MCF 10A (cell line): ENCODE measurements at regions not wholly inside any gene's neighbourhood (a gene's known extent, or its start where the extent isn't known, plus 50 kb on each side); places are given as distances from the start of the nearest gene placed in this dataset.

Source experiments
- BruUV-seq: library from RNA; stranded (reverse); fragments of 400-500 nt; replicated peaks from 2 replicates; lab custom pipeline; 2021; lab: Mats Ljungman, UMichigan
- CTCF ChIA-PET: fragments of 300-600 bp; sonication (Branson Sonifier 250); formaldehyde crosslinking; extraction: SDS; loops from one replicate; lab custom pipeline; 2021; ENCODE audit warnings: antibody characterized with exemption, inconsistent platforms; lab: Yijun Ruan, JAX
- POLR2A ChIA-PET: fragments of 300-600, 350-650 bp; sonication (Branson Sonifier 250); formaldehyde crosslinking; extraction: SDS; loops from one replicate; lab custom pipeline; 2020; ENCODE audit warnings: antibody characterized with exemption, inconsistent platforms; lab: Yijun Ruan, JAX
- DNase-seq: peaks from one replicate; pipeline ENCODE4 v3.0.0-alpha.2; 2018; ENCODE audit not compliant: unreplicated experiment
- H3K27ac Mint-ChIP-seq: one replicate; pipeline ENCODE4 v1.8.0; 2022; ENCODE audit warnings: mild to moderate bottlenecking, low read depth, mixed read lengths; ENCODE audit not compliant: unreplicated experiment
- H3K27me3 Mint-ChIP-seq: one replicate; pipeline ENCODE4 v1.8.0; 2022; ENCODE audit warnings: mixed read lengths; ENCODE audit not compliant: insufficient read depth, unreplicated experiment
- H3K36me3 Mint-ChIP-seq: one replicate; pipeline ENCODE4 v1.8.0; 2022; ENCODE audit warnings: mild to moderate bottlenecking, moderate library complexity, mixed read lengths; ENCODE audit not compliant: insufficient read depth, unreplicated experiment
- H3K4me1 Mint-ChIP-seq: one replicate; pipeline ENCODE4 v1.8.0; 2022; ENCODE audit warnings: mixed read lengths; ENCODE audit not compliant: insufficient read depth, unreplicated experiment
- H3K4me3 Mint-ChIP-seq: one replicate; pipeline ENCODE4 v1.8.0; 2022; ENCODE audit warnings: mild to moderate bottlenecking, moderate library complexity, mixed read lengths; ENCODE audit not compliant: unreplicated experiment
- H3K9me3 Mint-ChIP-seq: one replicate; pipeline ENCODE4 v1.8.0; 2022; ENCODE audit warnings: mixed read lengths; ENCODE audit not compliant: unreplicated experiment
- intact Hi-C: fragments of 100-400 bp; cut with micrococcal nuclease; formaldehyde crosslinking; loops from 2 replicates; pipeline ENCODE4 v1.14.1; 2022
- TF ChIP-seq, protein P1 (sequence below): fragments of 200-600 bp; IDR thresholded peaks from one replicate; pipeline ENCODE4 v1.8.0; 2022; ENCODE audit warnings: antibody characterized with exemption, mild to moderate bottlenecking; ENCODE audit not compliant: unreplicated experiment

DNA sequence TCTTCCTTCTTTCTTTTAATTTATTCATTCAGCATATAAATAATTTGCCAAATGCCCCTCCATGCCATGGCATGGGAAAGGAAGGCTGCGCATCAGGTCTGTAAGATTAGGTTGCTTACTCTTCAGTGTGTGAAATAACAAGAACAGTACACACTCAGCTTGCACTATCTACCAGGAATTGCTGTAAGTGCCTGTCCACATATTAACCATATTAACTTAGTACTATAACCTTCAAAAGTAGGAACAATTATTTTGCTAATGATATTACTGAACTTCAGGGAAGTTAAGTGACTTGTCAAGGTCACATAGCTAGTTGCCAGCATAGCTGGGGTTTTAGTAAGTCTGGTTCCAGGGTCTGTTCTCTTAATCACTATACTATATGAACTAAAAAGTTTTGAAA is 89.2 kb upstream of the PMFBP1 start:
- intact Hi-C loops = no loop called here
- Mint-ChIP-seq H3K36me3 (no peaks in the 10 kb centered on the region), H3K4me3 (no peak overlapping the region), H3K9me3 (peaks cover 12% of the 10 kb centered on the region), H3K27ac (no peak overlapping the region), H3K4me1 (peaks cover 13% of the 10 kb centered on the region), H3K27me3 (no peaks in the 10 kb centered on the region)
- no peak for DNase-seq
- no TSS peak for BruUV-seq
- CTCF ChIA-PET = interaction anchor here (0.7 kb wide), 1 partner anchor 8 kb away, joined by 4 read pairs; no protein-coding TSS in a partner anchor
- POLR2A ChIA-PET = no interaction called here
- TF ChIP-seq, protein P1, sequence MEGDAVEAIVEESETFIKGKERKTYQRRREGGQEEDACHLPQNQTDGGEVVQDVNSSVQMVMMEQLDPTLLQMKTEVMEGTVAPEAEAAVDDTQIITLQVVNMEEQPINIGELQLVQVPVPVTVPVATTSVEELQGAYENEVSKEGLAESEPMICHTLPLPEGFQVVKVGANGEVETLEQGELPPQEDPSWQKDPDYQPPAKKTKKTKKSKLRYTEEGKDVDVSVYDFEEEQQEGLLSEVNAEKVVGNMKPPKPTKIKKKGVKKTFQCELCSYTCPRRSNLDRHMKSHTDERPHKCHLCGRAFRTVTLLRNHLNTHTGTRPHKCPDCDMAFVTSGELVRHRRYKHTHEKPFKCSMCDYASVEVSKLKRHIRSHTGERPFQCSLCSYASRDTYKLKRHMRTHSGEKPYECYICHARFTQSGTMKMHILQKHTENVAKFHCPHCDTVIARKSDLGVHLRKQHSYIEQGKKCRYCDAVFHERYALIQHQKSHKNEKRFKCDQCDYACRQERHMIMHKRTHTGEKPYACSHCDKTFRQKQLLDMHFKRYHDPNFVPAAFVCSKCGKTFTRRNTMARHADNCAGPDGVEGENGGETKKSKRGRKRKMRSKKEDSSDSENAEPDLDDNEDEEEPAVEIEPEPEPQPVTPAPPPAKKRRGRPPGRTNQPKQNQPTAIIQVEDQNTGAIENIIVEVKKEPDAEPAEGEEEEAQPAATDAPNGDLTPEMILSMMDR = no peak

DNA sequence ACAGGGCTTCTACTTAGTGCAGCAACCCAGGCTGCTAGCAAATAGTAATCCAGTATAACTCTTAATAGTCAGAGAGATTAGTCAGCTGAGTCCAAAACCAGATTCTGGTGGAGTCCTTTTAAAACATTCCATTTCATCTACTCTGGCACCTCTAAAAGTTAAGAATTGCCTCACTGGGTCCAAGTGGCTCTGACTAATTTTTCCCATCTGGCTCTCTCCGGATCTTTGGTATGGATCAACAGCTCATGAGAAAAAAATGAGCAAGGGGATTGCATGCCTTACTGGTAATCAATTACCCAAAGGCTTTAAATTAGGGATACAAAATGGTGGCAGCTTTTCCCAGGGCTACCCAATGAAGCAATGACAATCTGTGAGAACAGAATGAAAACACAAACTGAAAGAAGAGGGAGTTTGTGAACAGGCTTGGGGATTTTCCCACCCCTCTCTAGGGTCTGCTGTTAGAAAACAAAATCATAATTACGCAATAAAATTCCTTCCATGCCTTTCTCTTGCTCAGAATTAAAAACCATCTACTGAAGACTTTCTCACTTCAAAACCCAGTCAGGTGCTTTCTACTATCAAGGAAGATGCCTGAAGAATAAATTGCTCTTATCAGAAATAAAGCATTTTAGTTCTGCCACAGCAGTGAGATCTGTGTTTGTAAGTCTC is 84.6 kb upstream of the PMFBP1 start:
- CTCF ChIA-PET = interaction anchor here (1.1 kb wide), 1 partner anchor 12 kb away, joined by 6 read pairs; no protein-coding TSS in a partner anchor

DNA sequence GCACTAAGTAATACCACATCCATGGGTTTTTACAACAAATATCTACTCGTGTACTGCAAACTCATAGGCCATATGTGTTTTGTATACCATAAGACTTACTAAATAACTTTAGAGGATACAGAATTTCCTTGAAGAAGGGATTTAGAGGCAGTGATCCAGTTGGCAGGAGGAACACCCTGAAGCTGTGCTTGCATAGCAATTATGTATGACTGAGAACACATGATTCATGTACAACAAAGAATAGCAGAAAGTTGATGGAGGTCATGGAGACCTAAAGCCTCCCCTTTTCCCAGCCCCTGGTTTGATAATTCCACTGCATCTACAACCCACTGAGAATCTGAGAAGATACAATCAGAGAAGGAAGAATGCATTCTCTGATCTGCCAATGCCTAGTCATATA is 83.8 kb upstream of the PMFBP1 start:
- Mint-ChIP-seq H3K36me3 (no peaks in the 10 kb centered on the region), H3K9me3 (peaks cover 12% of the 10 kb centered on the region), H3K4me1 (peaks cover 17% of the 10 kb centered on the region), H3K27ac (peak overlapping the region; percentile 57), H3K4me3 (no peak overlapping the region), H3K27me3 (no peaks in the 10 kb centered on the region)
- TF ChIP-seq, protein P1 = no peak
- intact Hi-C loops = no loop called here
- DNase-seq = no peak
- CTCF ChIA-PET = interaction anchor here (1.1 kb wide), 1 partner anchor 11 kb away, joined by 6 read pairs; no protein-coding TSS in a partner anchor
- POLR2A ChIA-PET = interaction anchor here (0.7 kb wide), 1 partner anchor 578 kb away, joined by 3 read pairs; no protein-coding TSS in a partner anchor
- no TSS peak for BruUV-seq

More for the DNA sequence above, 84.6 kb upstream of the PMFBP1 start:
- no peaks in the 10 kb centered on the region for H3K27me3 Mint-ChIP-seq
- H3K4me3 Mint-ChIP-seq = no peak overlapping the region
- no TSS peak for BruUV-seq
- TF ChIP-seq, protein P1 = no peak
- H3K27ac Mint-ChIP-seq = peak overlapping the region; percentile 57
- H3K4me1 Mint-ChIP-seq = peaks cover 17% of the 10 kb centered on the region
- H3K36me3 Mint-ChIP-seq = no peaks in the 10 kb centered on the region
- peak; percentile 6 for DNase-seq
- intact Hi-C loops = no loop called here
- POLR2A ChIA-PET = interaction anchor here (0.7 kb wide), 2 partner anchors 578 to 838 kb away, joined by 3 read pairs; no protein-coding TSS in a partner anchor
- H3K9me3 Mint-ChIP-seq = peaks cover 12% of the 10 kb centered on the region

DNA sequence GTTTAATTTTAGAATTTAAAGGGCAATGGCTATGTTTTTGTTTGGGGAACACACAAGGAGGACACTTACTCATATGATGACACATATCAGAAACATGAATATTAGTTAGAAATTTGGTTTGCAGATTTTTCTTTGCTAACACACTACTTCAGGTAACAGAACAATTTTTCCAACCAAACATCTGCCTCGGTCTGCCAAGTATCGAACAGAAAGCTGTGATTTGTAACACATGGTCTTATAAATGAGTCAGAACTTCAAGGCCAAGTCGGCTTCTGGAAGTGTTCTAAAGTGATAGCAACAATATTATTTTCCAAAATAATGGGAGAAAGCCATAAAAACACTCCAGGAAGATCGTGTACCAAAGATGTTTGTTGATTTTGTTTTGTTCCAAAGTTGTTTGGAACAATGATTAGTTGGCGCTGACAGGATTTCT is 75.9 kb upstream of the PMFBP1 start:
- Mint-ChIP-seq H3K4me1 (peaks cover 7% of the 10 kb centered on the region), H3K4me3 (no peak overlapping the region), H3K27me3 (no peaks in the 10 kb centered on the region), H3K27ac (peak overlapping the region; percentile 88), H3K36me3 (no peaks in the 10 kb centered on the region), H3K9me3 (no peaks in the 10 kb centered on the region)
- CTCF ChIA-PET = interaction anchor here (1.9 to 2.4 kb wide), 2 partner anchors 45 to 219 kb away, joined by 8 to 24 read pairs; no protein-coding TSS in a partner anchor
- DNase-seq = peak; percentile 4
- POLR2A ChIA-PET = interaction anchor here (0.5 to 1.3 kb wide), 2 partner anchors 44 to 513 kb away, joined by 3 to 5 read pairs; no protein-coding TSS in a partner anchor
- intact Hi-C loops = loop anchor here (10.0 kb wide), 1 partner anchor 417 kb away; no protein-coding TSS in a partner anchor
- TF ChIP-seq, protein P1 = no peak
- BruUV-seq = no TSS peak
